ENCODE measurements at regions not wholly inside any gene's neighbourhood (a gene's known extent, or its start where the extent isn't known, plus 50 kb on each side); places are given as distances from the start of the nearest gene placed in this dataset.

DNA sequence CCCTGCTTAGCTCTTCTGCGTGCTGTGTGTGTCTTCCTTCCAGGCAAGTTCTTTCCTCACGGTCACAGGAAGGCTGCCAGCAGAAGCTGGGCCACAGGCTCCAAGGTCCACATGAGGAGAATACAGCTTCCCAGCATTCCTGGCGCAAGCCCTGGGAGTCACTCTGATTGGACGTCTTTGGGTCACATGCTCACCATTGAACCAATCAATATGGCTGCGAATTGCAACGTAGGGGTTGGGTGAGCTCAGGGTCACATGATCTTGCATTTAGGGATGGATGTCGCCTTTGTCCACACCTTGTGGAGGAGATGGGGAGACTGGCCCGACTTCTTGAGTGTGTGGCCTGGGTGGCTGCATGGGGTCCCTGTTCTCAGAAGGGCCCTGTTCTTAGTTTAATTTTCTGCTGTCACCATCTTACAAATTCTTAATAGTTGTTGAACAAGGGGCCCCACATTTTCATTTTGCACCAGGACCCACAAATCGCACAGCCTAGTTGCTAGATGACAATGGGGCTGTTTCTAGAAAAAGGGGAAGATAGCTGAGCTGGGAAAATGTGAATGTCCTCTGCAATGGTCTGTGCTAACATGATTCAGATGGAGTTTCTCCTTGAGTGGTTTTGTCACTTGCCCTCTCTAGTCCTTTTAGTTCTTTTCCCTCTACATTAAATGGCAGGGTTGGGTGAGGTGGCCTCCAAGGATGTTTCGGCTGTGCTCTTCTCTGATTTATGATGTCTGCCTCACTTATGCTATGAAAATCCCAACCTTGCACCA is 149.6 kb downstream of the CDH26 start:
- Mint-ChIP-seq H3K9me3 (ENCODE audit: unreplicated experiment) (no peaks in the 10 kb centered on the region), H3K27me3 (ENCODE audit: unreplicated experiment) (no peaks in the 10 kb centered on the region), H3K36me3 (ENCODE audit: unreplicated experiment) (no peaks in the 10 kb centered on the region), H3K4me3 (ENCODE audit: unreplicated experiment) (no peak overlapping the region), H3K27ac (ENCODE audit: unreplicated experiment) (no peak overlapping the region), H3K4me1 (ENCODE audit: unreplicated experiment) (no peaks in the 10 kb centered on the region)
- no peak for DNase-seq (ENCODE audit: extremely low spot score, unreplicated experiment)
- TF ChIP-seq, protein P1, sequence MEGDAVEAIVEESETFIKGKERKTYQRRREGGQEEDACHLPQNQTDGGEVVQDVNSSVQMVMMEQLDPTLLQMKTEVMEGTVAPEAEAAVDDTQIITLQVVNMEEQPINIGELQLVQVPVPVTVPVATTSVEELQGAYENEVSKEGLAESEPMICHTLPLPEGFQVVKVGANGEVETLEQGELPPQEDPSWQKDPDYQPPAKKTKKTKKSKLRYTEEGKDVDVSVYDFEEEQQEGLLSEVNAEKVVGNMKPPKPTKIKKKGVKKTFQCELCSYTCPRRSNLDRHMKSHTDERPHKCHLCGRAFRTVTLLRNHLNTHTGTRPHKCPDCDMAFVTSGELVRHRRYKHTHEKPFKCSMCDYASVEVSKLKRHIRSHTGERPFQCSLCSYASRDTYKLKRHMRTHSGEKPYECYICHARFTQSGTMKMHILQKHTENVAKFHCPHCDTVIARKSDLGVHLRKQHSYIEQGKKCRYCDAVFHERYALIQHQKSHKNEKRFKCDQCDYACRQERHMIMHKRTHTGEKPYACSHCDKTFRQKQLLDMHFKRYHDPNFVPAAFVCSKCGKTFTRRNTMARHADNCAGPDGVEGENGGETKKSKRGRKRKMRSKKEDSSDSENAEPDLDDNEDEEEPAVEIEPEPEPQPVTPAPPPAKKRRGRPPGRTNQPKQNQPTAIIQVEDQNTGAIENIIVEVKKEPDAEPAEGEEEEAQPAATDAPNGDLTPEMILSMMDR (IDR thresholded peaks at IDR 0.05), result no peak

DNA sequence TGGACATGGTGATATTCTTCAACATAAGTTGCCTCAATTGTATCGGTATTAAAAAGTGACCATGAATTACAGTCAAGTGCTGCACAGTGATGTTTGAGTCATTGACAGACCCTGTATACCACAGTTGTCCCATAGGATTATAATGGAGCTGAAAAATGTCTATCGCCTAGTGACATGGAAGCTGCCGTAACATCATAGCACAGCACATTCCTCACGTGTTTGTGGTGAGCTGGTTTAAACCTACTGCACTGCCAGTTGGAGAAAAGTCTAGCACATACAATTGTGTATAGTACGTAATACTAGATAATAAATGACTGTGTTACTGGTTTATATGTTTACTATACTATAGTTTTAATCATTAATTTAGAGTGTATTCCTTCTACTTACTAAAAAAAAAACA is 150.2 kb downstream of the CDH26 start:
- Mint-ChIP-seq H3K4me1 (ENCODE audit: unreplicated experiment) (no peaks in the 10 kb centered on the region), H3K36me3 (ENCODE audit: unreplicated experiment) (no peaks in the 10 kb centered on the region), H3K27me3 (ENCODE audit: unreplicated experiment) (no peaks in the 10 kb centered on the region), H3K27ac (ENCODE audit: unreplicated experiment) (no peak overlapping the region), H3K9me3 (ENCODE audit: unreplicated experiment) (no peaks in the 10 kb centered on the region), H3K4me3 (ENCODE audit: unreplicated experiment) (no peak overlapping the region)
- no peak for DNase-seq (ENCODE audit: extremely low spot score, unreplicated experiment)
- TF ChIP-seq, protein P1 (IDR thresholded peaks at IDR 0.05), result no peak

DNA sequence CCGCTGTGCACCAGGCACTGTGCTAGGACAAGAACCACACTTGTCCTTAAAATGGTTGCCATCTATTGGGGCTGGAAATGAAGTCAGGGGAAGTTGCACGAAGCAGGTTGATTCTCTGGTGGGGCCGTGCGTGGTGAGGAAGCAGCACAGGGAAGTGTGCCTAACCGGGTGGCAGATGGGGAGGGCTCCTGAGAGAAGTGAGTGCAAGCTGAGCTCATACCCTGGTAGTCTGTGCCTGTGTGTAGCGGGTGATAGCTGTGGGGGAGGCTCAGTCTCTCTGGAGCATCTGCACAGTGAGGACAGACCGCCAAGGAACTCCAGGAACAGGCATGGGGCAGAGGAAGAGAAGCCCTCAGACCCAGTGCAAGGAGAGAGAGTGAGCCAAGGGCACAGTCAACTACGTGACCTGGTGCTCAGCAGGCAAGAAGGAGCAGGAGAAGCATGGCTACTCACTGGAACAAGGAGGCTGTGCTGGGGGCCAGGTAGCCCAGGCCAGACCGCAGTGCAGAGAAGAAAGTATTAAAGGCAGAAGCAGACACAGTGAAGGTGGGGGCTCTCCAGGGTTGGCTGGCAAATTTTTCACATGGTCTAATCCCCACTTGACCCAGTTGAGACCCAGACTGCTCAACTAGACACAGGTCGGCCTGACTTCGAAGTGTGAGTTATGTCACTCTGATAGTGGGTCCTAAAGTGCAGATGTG is 155.0 kb downstream of the CDH26 start:
- Mint-ChIP-seq H3K9me3 (ENCODE audit: unreplicated experiment) (no peaks in the 10 kb centered on the region), H3K27me3 (ENCODE audit: unreplicated experiment) (peaks cover 5% of the 10 kb centered on the region), H3K4me1 (ENCODE audit: unreplicated experiment) (no peaks in the 10 kb centered on the region), H3K27ac (ENCODE audit: unreplicated experiment) (no peak overlapping the region), H3K36me3 (ENCODE audit: unreplicated experiment) (no peaks in the 10 kb centered on the region), H3K4me3 (ENCODE audit: unreplicated experiment) (no peak overlapping the region)
- TF ChIP-seq, protein P1 (IDR thresholded peaks at IDR 0.05), result no peak
- DNase-seq (ENCODE audit: extremely low spot score, unreplicated experiment), result no peak

DNA sequence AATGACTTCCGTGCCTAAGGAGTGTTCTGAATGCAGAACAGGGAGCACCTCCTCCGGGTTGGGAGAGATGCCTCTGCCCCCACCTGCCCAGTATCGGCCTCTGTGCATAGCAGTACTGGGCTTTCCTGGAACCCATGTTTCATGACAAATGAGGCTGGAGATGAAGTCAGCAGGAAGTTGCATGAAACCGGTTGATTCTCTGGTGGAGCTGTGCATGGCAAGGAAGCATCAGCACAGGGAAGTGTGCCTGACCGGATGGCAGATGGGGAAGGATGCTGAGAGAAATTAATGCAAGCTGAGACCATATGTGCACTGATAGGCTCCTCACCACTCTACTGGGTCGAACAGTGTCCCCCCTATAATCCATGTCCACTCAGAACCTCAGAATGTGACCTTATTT is 155.5 kb downstream of the CDH26 start:
- no peaks in the 10 kb centered on the region for H3K9me3 Mint-ChIP-seq (ENCODE audit: unreplicated experiment)

DNA sequence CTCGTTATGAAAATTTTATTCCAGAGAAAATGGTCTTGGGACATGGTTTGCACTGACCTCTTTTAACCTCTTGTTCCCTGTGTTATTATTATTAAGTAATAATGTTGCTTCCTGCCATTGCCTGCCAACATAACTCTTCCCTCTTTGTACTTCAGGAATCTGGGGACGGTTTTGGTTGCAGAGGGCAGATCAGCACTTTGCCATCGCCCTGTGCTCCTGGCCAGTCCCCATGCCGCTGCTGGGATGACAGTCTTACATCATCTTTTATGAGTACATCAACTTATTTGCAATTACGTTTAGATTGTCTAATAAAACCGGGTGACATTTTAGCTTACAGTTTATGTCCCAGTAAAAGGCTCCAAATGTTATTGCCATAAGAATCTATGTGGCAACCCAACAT is 157.2 kb downstream of the CDH26 start:
- Mint-ChIP-seq H3K9me3 (ENCODE audit: unreplicated experiment) (no peaks in the 10 kb centered on the region), H3K27me3 (ENCODE audit: unreplicated experiment) (peaks cover 10% of the 10 kb centered on the region), H3K36me3 (ENCODE audit: unreplicated experiment) (no peaks in the 10 kb centered on the region), H3K4me3 (ENCODE audit: unreplicated experiment) (no peak overlapping the region), H3K4me1 (ENCODE audit: unreplicated experiment) (no peaks in the 10 kb centered on the region), H3K27ac (ENCODE audit: unreplicated experiment) (no peak overlapping the region)
- TF ChIP-seq, protein P1 (IDR thresholded peaks at IDR 0.05), result no peak
- DNase-seq (ENCODE audit: extremely low spot score, unreplicated experiment), result no peak

More for the DNA sequence above, 155.5 kb downstream of the CDH26 start:
- H3K4me3 Mint-ChIP-seq (ENCODE audit: unreplicated experiment), result no peak overlapping the region
- DNase-seq (ENCODE audit: extremely low spot score, unreplicated experiment), result no peak
- H3K36me3 Mint-ChIP-seq (ENCODE audit: unreplicated experiment), result no peaks in the 10 kb centered on the region
- H3K27me3 Mint-ChIP-seq (ENCODE audit: unreplicated experiment), result peaks cover 10% of the 10 kb centered on the region
- H3K27ac Mint-ChIP-seq (ENCODE audit: unreplicated experiment), result no peak overlapping the region
- TF ChIP-seq, protein P1 (IDR thresholded peaks at IDR 0.05), result no peak
- H3K4me1 Mint-ChIP-seq (ENCODE audit: unreplicated experiment), result no peaks in the 10 kb centered on the region
